ENCODE measurements at regions not wholly inside any gene's neighbourhood (a gene's known extent, or its start where the extent isn't known, plus 50 kb on each side); places are given as distances from the start of the nearest gene placed in this dataset.

- H3K4me1 ChIP-seq (replicated peaks in 1 of 4; ENCODE audit: control insufficient read depth in 3 of 4, insufficient read depth in 4 of 4, low read length in 3 of 4) = no peaks in the 10 kb centered on the region
- POLR2A ChIA-PET (ENCODE audit: partially characterized antibody) = no interaction called here
Observed at GRCh38 chr3:88301273-88301995, 151.7 kb downstream of the C3orf38 start.

More at GRCh38 chr3:88301273-88301995, 151.7 kb downstream of the C3orf38 start:
- Histone ChIP-seq H2BK5ac (ENCODE audit: low read depth, low read length) (no peak overlapping the region), H4K20me1 (replicated peaks in 1 of 2; ENCODE audit: control insufficient read depth in 1 of 2, insufficient read depth in 2 of 2, low read length in 2 of 2) (no peaks in the 10 kb centered on the region), H3K36me3 (ENCODE audit: control insufficient read depth in 2 of 4, insufficient read depth in 4 of 4, low read length in 3 of 4) (no peaks in the 10 kb centered on the region), H4K5ac (ENCODE audit: insufficient read length, low read depth, low read length) (no peak overlapping the region), H4K91ac (replicated peaks; ENCODE audit: insufficient read length, low read length) (no peak overlapping the region), H3K79me1 (ENCODE audit: low read depth, low read length) (no peaks in the 10 kb centered on the region), H3K9me3 (ENCODE audit: insufficient read depth in 2 of 2, low read depth in 1 of 2, low read length in 1 of 2) (peaks cover 0 to 7% of the 10 kb centered on the region in 2 experiments; a peak in 2 of 4 replicates), H3K14ac (ENCODE audit: insufficient read length) (no peak overlapping the region), H2BK20ac (ENCODE audit: low read length) (no peak overlapping the region), H3K27ac (ENCODE audit: low read depth, low read length) (no peak overlapping the region), H4K8ac (ENCODE audit: extremely low read depth, insufficient read depth, low read length) (no peak overlapping the region), H3K4me2 (ENCODE audit: insufficient read depth in 1 of 2, low read depth in 2 of 2, low read length in 2 of 2) (no peak overlapping the region), H3K27me3 (replicated peaks in 1 of 4; ENCODE audit: control insufficient read depth in 3 of 4, extremely low read depth in 1 of 4, insufficient read depth in 3 of 4, low read length in 3 of 4) (no peaks in the 10 kb centered on the region), H3K23ac (ENCODE audit: insufficient read length) (no peak overlapping the region), H2BK12ac (ENCODE audit: low read depth, low read length) (no peak overlapping the region), H3K4me3 (ENCODE audit: extremely low read depth in 1 of 4, insufficient read depth in 2 of 4, low read depth in 3 of 4, low read length in 4 of 4) (no peak overlapping the region), H2AFZ (ENCODE audit: low read length) (no peak overlapping the region), H2BK15ac (ENCODE audit: low read length) (no peak overlapping the region), H3K79me2 (ENCODE audit: control insufficient read depth in 1 of 2, insufficient read depth in 2 of 2, low read length in 2 of 2) (no peaks in the 10 kb centered on the region), H2AK5ac (ENCODE audit: low read depth, low read length) (no peak overlapping the region), H3K18ac (ENCODE audit: extremely low read depth, low read length) (no peak overlapping the region), H3K9ac (replicated peaks in 1 of 4; ENCODE audit: extremely low read depth in 1 of 4, low read depth in 3 of 4, low read length in 3 of 4) (no peak overlapping the region), H3K56ac (replicated peaks; ENCODE audit: insufficient read length, low read depth, low read length) (no peak overlapping the region), H3K4ac (replicated peaks; ENCODE audit: insufficient read length, low read depth, low read length) (no peak overlapping the region), H3K23me2 (ENCODE audit: low read depth, low read length) (no peaks in the 10 kb centered on the region), H2BK120ac (replicated peaks; ENCODE audit: low read depth, low read length) (no peak overlapping the region)
- 89% methylated on average over 3 of the region's 3 CpGs; no CpG with 5 or more reads in 1 of the 2 experiments for WGBS, 2 experiments (ENCODE audit: extremely low coverage in 1 of 2, insufficient coverage in 1 of 2, insufficient read length in 1 of 2, insufficient replicate concordance in 2 of 2, low coverage in 1 of 2, low lambda C conversion rate in 2 of 2, missing lambda C conversion rate in 1 of 2)
- FAIRE-seq = no peak
- CTCF ChIA-PET (ENCODE audit: partially characterized antibody) = interaction anchor here (0.5 to 1.5 kb wide), 4 partner anchors 16 to 371 kb away, joined by 3 to 4 read pairs (median 3); no protein-coding TSS in a partner anchor
- TF ChIP-seq SP1 (IDR thresholded peaks at IDR 0.05; ENCODE audit: low read depth, low read length) = no peak
- TF ChIP-seq CBX8 (IDR thresholded peaks at IDR 0.05; ENCODE audit: borderline replicate concordance, low read depth, low read length) = no peak
- TF ChIP-seq RXRA (IDR thresholded peaks at IDR 0.05; ENCODE audit: insufficient read depth, low read depth, low read length) = no peak
- TF ChIP-seq KDM1A (IDR thresholded peaks at IDR 0.05; ENCODE audit: borderline replicate concordance, low read length) = no peak
- TF ChIP-seq GABPA (IDR thresholded peaks at IDR 0.05; ENCODE audit: borderline replicate concordance, insufficient read depth, low read length) = no peak
- TF ChIP-seq TAF1 (IDR thresholded peaks at IDR 0.05; ENCODE audit: low read depth, low read length) = no peak
- TF ChIP-seq HDAC2 (IDR thresholded peaks at IDR 0.05; ENCODE audit: borderline replicate concordance in 1 of 2, low read depth in 2 of 2, low read length in 2 of 2) = no peak
- no peak for DNase-seq (ENCODE audit: low read depth in 1 of 2, low spot score in 2 of 2)

All from H1 (cell line).